ENCODE measurements at regions not wholly inside any gene's neighbourhood (a gene's known extent, or its start where the extent isn't known, plus 50 kb on each side); places are given as distances from the start of the nearest gene placed in this dataset.

GRCh38 chr4:11702886-11703557 is 274.3 kb upstream of the HS3ST1 start:
- Histone ChIP-seq H3K79me2 (ENCODE audit: control insufficient read depth, insufficient read depth, low read length) (no peaks in the 10 kb centered on the region), H3K27me3 (replicated peaks in 1 of 4; ENCODE audit: control extremely low read depth in 1 of 4, control insufficient read depth in 3 of 4, insufficient read depth in 4 of 4, low read length in 3 of 4) (no peaks in the 10 kb centered on the region), H2AFZ (ENCODE audit: insufficient read depth, low read depth, low read length, poor library complexity, severe bottlenecking) (no peak overlapping the region), H3K4me3 (ENCODE audit: control extremely low read depth in 1 of 5, extremely low read depth in 1 of 5, insufficient read depth in 1 of 5, low read depth in 2 of 5, low read length in 4 of 5) (no peak overlapping the region), H3K9ac (ENCODE audit: low read length) (no peak overlapping the region), H3K36me3 (replicated peaks in 1 of 2; ENCODE audit: control extremely low read depth in 1 of 2, control insufficient read depth in 1 of 2, extremely low read depth in 1 of 2, insufficient read depth in 2 of 2, low read length in 1 of 2) (no peaks in the 10 kb centered on the region), H3K9me3 (ENCODE audit: control extremely low read depth in 1 of 3, control insufficient read depth in 2 of 3, insufficient read depth in 1 of 3, low read length in 2 of 3) (no peaks in the 10 kb centered on the region), H3K27ac (ENCODE audit: low read length in 2 of 2) (no peak overlapping the region), H3K4me1 (ENCODE audit: control insufficient read depth in 2 of 2, insufficient read depth in 2 of 2, low read length in 2 of 2) (no peaks in the 10 kb centered on the region), H4K20me1 (ENCODE audit: control insufficient read depth, insufficient read depth, low read length, poor library complexity, severe bottlenecking) (no peaks in the 10 kb centered on the region), H3K4me2 (replicated peaks; ENCODE audit: low read depth, low read length, poor library complexity, severe bottlenecking) (no peak overlapping the region)
- Mint-ChIP-seq H3K27ac (no peak overlapping the region), H3K27me3 (no peaks in the 10 kb centered on the region), H3K4me3 (no peak overlapping the region), H3K4me1 (no peaks in the 10 kb centered on the region), H3K9me3 (ENCODE audit: insufficient read depth) (no peaks in the 10 kb centered on the region)
- CTCF ChIA-PET, result no interaction called here
- WGBS (ENCODE audit: insufficient coverage), result no CpG with 5 or more reads among the region's 3 CpGs
- TF ChIP-seq EZH2 (IDR thresholded peaks at IDR 0.05; ENCODE audit: borderline replicate concordance, insufficient read depth, low read depth, low read length, poor library complexity, severe bottlenecking) (no peak), CTCF (IDR thresholded peaks at IDR 0.05) (no peak)
- no peak for ATAC-seq (ENCODE audit: low read depth)
- POLR2A ChIA-PET, result no interaction called here
- intact Hi-C loops (cut with micrococcal nuclease), result no loop called here
- DNase-seq, result no peak

DNA sequence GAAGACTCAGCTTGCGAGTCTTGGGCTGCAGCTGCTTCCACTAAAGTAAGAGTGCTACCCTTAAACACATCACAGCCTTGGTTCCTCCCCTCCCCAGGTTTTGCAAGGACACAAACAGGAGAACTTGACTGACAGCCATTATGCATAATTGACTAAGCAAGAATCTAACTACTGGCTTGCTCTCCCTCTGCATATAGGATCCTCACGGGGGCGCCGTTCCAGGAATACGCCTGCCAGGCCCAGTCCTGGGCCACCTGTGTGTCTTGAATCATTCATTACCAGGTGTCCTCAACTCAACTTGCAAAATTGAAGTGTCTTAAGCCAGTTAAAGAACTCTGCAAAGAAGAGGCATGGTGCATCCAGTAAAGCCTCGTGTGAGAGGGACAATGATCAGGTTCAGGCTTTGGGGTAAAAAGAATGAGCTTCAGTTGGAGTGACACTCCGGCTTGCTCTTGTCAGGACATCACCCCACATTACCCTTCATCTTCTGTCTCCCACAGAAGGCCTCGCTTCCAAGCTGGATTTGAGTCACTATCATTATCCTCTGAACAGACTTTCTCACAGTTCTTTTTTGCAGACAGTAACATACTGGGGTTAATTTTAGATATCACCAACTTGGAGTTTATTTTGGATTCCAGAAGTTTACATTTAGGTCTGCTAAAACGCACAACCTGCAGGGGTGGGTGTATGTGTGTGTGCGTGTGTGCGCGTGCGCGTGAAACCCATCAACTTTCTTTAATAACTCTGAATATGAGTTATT is 273.5 kb upstream of the HS3ST1 start:
- Histone ChIP-seq H3K9me3 (ENCODE audit: control extremely low read depth in 1 of 3, control insufficient read depth in 2 of 3, insufficient read depth in 1 of 3, low read length in 2 of 3) (no peaks in the 10 kb centered on the region), H3K4me2 (replicated peaks; ENCODE audit: low read depth, low read length, poor library complexity, severe bottlenecking) (no peak overlapping the region), H3K36me3 (replicated peaks in 1 of 2; ENCODE audit: control extremely low read depth in 1 of 2, control insufficient read depth in 1 of 2, extremely low read depth in 1 of 2, insufficient read depth in 2 of 2, low read length in 1 of 2) (no peaks in the 10 kb centered on the region), H3K9ac (ENCODE audit: low read length) (no peak overlapping the region), H3K4me1 (ENCODE audit: control insufficient read depth in 2 of 2, insufficient read depth in 2 of 2, low read length in 2 of 2) (no peaks in the 10 kb centered on the region), H3K4me3 (ENCODE audit: control extremely low read depth in 1 of 5, extremely low read depth in 1 of 5, insufficient read depth in 1 of 5, low read depth in 2 of 5, low read length in 4 of 5) (no peak overlapping the region), H2AFZ (ENCODE audit: insufficient read depth, low read depth, low read length, poor library complexity, severe bottlenecking) (no peak overlapping the region), H4K20me1 (ENCODE audit: control insufficient read depth, insufficient read depth, low read length, poor library complexity, severe bottlenecking) (no peaks in the 10 kb centered on the region), H3K27ac (ENCODE audit: low read length in 2 of 2) (no peak overlapping the region), H3K79me2 (ENCODE audit: control insufficient read depth, insufficient read depth, low read length) (no peaks in the 10 kb centered on the region), H3K27me3 (replicated peaks in 1 of 4; ENCODE audit: control extremely low read depth in 1 of 4, control insufficient read depth in 3 of 4, insufficient read depth in 4 of 4, low read length in 3 of 4) (no peaks in the 10 kb centered on the region)
- H3K4me1 Mint-ChIP-seq, result no peaks in the 10 kb centered on the region
- TF ChIP-seq EZH2 (IDR thresholded peaks at IDR 0.05; ENCODE audit: borderline replicate concordance, insufficient read depth, low read depth, low read length, poor library complexity, severe bottlenecking) (no peak), CTCF (IDR thresholded peaks at IDR 0.05) (no peak)
- no peaks in the 10 kb centered on the region for H3K27me3 Mint-ChIP-seq
- no peak overlapping the region for H3K4me3 Mint-ChIP-seq
- 96% methylated on average over 5 of the region's 14 CpGs for WGBS (ENCODE audit: insufficient coverage)
- ATAC-seq (ENCODE audit: low read depth) (no peak), DNase-seq (no peak)
- CTCF ChIA-PET, result interaction anchor here (0.6 kb wide), 1 partner anchor 56 kb away, joined by 3 read pairs; no protein-coding TSS in a partner anchor
- POLR2A ChIA-PET, result no interaction called here
- no peak overlapping the region for H3K27ac Mint-ChIP-seq
- H3K9me3 Mint-ChIP-seq (ENCODE audit: insufficient read depth), result no peaks in the 10 kb centered on the region
- intact Hi-C loops (cut with micrococcal nuclease), result no loop called here

All from B cell (primary cell).